ENCODE measurements at regions not wholly inside any gene's neighbourhood (a gene's known extent, or its start where the extent isn't known, plus 50 kb on each side); places are given as distances from the start of the nearest gene placed in this dataset.

- no peak for TF ChIP-seq REST (IDR thresholded peaks at IDR 0.05; ENCODE audit: low read depth)
- TF ChIP-seq YY1 (IDR thresholded peaks at IDR 0.05; ENCODE audit: low read depth) = no peak
- no peak for TF ChIP-seq ZBTB7A (IDR thresholded peaks at IDR 0.05; ENCODE audit: low read depth)
- no peak for TF ChIP-seq CEBPB (IDR thresholded peaks at IDR 0.05)
- TF ChIP-seq TAF1 (IDR thresholded peaks at IDR 0.05; ENCODE audit: low read depth) = no peak
- TF ChIP-seq TCF12 (IDR thresholded peaks at IDR 0.05; ENCODE audit: low read depth) = no peak
- no peak for TF ChIP-seq TEAD4 (IDR thresholded peaks at IDR 0.05)
- no peak for TF ChIP-seq EGR1 (IDR thresholded peaks at IDR 0.05)
- TF ChIP-seq NFIC (IDR thresholded peaks at IDR 0.05) = no peak
- TF ChIP-seq MAX (IDR thresholded peaks at IDR 0.05) = no peak
Measured at GRCh38 chr2:200750323-200750910, 61.3 kb upstream of the BZW1 start.

- TF ChIP-seq REST (IDR thresholded peaks at IDR 0.05; ENCODE audit: low read depth) (no peak), FOXM1 (IDR thresholded peaks at IDR 0.05; ENCODE audit: borderline replicate concordance, low read depth) (no peak), RAD21 (IDR thresholded peaks at IDR 0.05; ENCODE audit: low read depth) (no peak), NFIC (IDR thresholded peaks at IDR 0.05) (no peak), EGR1 (IDR thresholded peaks at IDR 0.05) (no peak), TEAD4 (IDR thresholded peaks at IDR 0.05) (no peak), EP300 (IDR thresholded peaks at IDR 0.05; ENCODE audit: borderline replicate concordance) (no peak), USF1 (IDR thresholded peaks at IDR 0.05) (no peak), ZBTB7A (IDR thresholded peaks at IDR 0.05; ENCODE audit: low read depth) (no peak), MAX (IDR thresholded peaks at IDR 0.05) (no peak)
Measured at GRCh38 chr2:200751786-200752185, 59.9 kb upstream of the BZW1 start.

DNA sequence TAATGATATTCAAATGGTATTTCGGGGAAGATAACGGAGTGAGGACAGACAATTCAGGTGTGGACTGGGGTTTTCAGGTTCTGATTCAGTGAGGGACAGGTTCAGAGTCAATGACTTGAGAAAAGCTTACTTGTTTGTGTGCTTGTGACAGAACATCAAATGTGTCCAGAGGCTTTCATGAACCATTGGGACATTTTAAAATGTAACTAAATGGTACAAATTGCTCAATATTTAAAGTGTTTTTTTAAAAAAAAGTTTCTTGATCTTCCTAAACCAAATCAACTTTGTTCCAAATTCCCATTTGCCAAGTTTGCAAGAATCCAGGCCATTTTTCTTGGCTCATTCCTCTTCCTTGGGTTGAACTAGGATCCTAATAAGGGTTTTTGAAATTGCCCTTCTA lies 59.4 kb upstream of the BZW1 start:
- TF ChIP-seq USF1 (IDR thresholded peaks at IDR 0.05) = no peak
- no peak for TF ChIP-seq NFIC (IDR thresholded peaks at IDR 0.05)
- no peak for TF ChIP-seq CEBPB (IDR thresholded peaks at IDR 0.05)
- TF ChIP-seq REST (IDR thresholded peaks at IDR 0.05; ENCODE audit: low read depth) = no peak
- no peak for TF ChIP-seq TAF1 (IDR thresholded peaks at IDR 0.05; ENCODE audit: low read depth)
- TF ChIP-seq YY1 (IDR thresholded peaks at IDR 0.05; ENCODE audit: low read depth) = no peak
- no peak for TF ChIP-seq FOXM1 (IDR thresholded peaks at IDR 0.05; ENCODE audit: borderline replicate concordance, low read depth)
- TF ChIP-seq EGR1 (IDR thresholded peaks at IDR 0.05) = no peak
- TF ChIP-seq ZBTB7A (IDR thresholded peaks at IDR 0.05; ENCODE audit: low read depth) = no peak
- no peak for TF ChIP-seq MAX (IDR thresholded peaks at IDR 0.05)
- TF ChIP-seq CREB1 (IDR thresholded peaks at IDR 0.05; ENCODE audit: low read depth) = no peak
- no peak for TF ChIP-seq RAD21 (IDR thresholded peaks at IDR 0.05; ENCODE audit: low read depth)
- no peak for TF ChIP-seq TEAD4 (IDR thresholded peaks at IDR 0.05)
- TF ChIP-seq TCF12 (IDR thresholded peaks at IDR 0.05; ENCODE audit: low read depth) = no peak

DNA sequence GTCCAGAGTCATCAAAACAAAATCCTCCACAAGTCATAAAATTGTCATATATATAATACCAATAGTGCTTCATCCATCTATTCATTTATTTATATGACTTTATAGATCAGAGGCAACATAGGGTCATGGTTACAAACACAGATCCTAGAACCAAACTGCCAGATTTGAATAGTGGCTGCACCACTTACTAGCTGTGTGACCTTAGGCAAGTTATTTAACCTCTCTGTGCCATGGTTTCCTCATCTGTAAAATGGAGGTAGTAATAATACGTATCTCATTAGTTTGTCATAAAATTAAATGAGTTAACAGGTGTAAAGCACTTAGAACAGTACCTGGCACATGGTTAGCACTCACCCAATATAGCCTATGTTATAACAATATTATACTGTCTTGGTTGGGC lies 58.9 kb upstream of the BZW1 start:
- no peak for TF ChIP-seq FOXM1 (IDR thresholded peaks at IDR 0.05; ENCODE audit: borderline replicate concordance, low read depth)
- TF ChIP-seq REST (IDR thresholded peaks at IDR 0.05; ENCODE audit: low read depth) = no peak
